ENCODE measurements at regions not wholly inside any gene's neighbourhood (a gene's known extent, or its start where the extent isn't known, plus 50 kb on each side); places are given as distances from the start of the nearest gene placed in this dataset.

DNA sequence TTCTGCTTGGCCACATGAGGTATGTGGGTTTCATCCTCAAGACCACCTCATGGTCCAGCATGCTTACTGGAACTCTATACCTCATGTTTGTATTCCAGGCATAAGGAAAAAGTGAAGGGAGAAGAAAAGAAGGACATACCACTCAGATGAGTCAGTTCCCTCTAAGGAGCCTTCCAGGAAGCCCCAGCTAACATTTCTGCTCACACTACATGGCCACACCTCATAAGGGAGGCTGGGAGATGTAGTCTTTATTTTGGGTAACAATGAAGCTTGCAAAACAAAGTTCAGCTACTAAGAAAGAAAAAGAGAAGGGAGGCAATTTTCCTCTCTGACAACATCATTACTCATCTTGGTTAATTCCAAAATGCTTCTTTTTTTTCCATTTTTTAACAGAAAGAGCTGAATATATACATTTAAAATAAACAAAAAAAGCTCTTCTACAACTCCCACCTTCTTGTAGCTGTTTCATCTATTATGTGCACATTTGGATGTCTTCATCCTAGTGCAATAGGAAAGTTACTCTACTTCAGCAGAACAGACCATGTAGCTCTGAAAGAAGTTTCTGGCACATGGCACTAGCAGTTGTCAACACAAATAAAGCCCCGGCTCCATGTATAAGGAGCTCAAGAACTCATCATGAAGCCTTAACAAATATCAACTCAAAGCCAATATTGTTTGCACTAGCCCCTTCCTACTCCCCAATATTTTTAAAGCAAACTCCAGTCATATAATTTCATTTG is 123.6 kb upstream of the CCDC112 start:
- Histone ChIP-seq H3K9me3 (no peaks in the 10 kb centered on the region), H3K27me3 (no peaks in the 10 kb centered on the region), H3K4me3 (no peak overlapping the region), H3K36me3 (no peaks in the 10 kb centered on the region), H3K27ac (no peak overlapping the region), H3K4me1 (peaks cover 26% of the 10 kb centered on the region)
- WGBS, result 52% methylated on average over 1 of the region's 1 CpG
- TF ChIP-seq POLR2AphosphoS5 (IDR thresholded peaks at IDR 0.05) (no peak), EP300 (IDR thresholded peaks at IDR 0.05) (no peak), POLR2A (IDR thresholded peaks at IDR 0.05) (no peak)
- TF ChIP-seq, protein P1, sequence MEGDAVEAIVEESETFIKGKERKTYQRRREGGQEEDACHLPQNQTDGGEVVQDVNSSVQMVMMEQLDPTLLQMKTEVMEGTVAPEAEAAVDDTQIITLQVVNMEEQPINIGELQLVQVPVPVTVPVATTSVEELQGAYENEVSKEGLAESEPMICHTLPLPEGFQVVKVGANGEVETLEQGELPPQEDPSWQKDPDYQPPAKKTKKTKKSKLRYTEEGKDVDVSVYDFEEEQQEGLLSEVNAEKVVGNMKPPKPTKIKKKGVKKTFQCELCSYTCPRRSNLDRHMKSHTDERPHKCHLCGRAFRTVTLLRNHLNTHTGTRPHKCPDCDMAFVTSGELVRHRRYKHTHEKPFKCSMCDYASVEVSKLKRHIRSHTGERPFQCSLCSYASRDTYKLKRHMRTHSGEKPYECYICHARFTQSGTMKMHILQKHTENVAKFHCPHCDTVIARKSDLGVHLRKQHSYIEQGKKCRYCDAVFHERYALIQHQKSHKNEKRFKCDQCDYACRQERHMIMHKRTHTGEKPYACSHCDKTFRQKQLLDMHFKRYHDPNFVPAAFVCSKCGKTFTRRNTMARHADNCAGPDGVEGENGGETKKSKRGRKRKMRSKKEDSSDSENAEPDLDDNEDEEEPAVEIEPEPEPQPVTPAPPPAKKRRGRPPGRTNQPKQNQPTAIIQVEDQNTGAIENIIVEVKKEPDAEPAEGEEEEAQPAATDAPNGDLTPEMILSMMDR (IDR thresholded peaks at IDR 0.05), result no peak
- DNase-seq (ENCODE audit: low spot score in 2 of 2), result no peak

DNA sequence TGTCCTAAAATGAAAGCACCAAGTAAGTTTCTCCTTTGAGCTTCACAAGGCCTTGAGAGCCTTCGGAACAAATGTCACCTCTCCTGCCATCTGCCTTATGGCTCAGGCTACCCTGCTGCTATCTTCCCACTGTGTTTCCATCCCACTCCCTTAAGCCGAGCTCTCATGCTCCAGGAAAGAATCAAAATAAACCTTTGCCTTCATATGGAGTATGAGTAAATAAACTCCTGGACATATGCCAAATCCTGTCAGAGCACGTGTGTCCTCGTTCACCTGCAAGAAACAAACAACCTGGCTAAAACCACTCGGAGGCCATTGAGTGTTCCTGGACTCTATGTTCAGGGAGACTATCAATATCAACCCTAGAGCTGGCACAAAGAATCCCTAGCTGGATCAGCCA is 122.3 kb upstream of the CCDC112 start:
- Histone ChIP-seq H3K36me3 (no peaks in the 10 kb centered on the region), H3K9me3 (no peaks in the 10 kb centered on the region), H3K4me1 (peaks cover 38% of the 10 kb centered on the region), H3K27me3 (no peaks in the 10 kb centered on the region), H3K4me3 (no peak overlapping the region), H3K27ac (no peak overlapping the region)
- WGBS, result 70% methylated on average over 5 of the region's 5 CpGs
- TF ChIP-seq POLR2AphosphoS5 (IDR thresholded peaks at IDR 0.05), result no peak
- DNase-seq (ENCODE audit: low spot score in 2 of 2), result no peak

DNA sequence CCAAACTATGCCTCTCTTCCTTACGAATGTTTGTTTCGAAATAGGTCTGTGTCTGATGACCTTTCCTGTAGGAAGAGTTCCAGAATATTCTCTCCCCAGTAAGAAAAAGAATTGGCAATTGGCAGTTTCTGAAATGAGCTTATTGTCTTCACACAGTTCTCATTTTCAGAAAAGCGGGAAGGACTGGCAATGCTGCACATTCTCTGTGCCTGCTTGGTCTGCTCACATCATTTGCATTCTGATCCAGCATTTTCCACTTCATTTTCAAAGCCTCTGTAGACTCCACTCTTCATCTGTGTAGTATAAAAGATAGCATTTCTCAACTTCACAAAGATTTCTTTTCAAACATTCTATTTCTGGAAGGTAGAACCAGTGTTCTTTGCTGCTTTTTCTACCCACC is 120.6 kb upstream of the CCDC112 start:
- 79% methylated on average over 3 of the region's 3 CpGs for WGBS
- no peaks in the 10 kb centered on the region for H3K27me3 ChIP-seq
- no peaks in the 10 kb centered on the region for H3K9me3 ChIP-seq
- no peak for DNase-seq (ENCODE audit: low spot score in 2 of 2)
- H3K4me1 ChIP-seq, result peaks cover 25% of the 10 kb centered on the region
- no peak overlapping the region for H3K4me3 ChIP-seq
- no peaks in the 10 kb centered on the region for H3K36me3 ChIP-seq
- H3K27ac ChIP-seq, result no peak overlapping the region
- TF ChIP-seq POLR2AphosphoS5 (IDR thresholded peaks at IDR 0.05), result no peak
- TF ChIP-seq, protein P1 (IDR thresholded peaks at IDR 0.05), result no peak
- TF ChIP-seq EP300 (IDR thresholded peaks at IDR 0.05), result no peak
- no peak for TF ChIP-seq POLR2A (IDR thresholded peaks at IDR 0.05)

DNA sequence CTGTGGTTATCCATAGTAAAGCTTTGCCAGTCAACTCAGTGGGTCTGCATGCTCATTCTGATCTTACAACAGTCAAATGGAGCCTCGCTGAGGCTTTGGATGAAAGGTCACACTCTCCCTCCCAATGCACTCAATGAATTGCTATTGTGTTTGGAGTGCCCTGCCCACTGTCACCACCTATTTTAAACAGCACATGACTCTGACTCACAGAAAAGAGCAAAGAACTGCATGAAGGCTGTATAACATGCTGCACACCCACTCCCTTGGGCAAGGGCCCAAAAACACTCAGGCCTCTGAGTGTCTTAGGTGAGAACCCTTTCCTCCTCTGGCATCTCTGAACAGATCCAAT is 118.7 kb upstream of the CCDC112 start:
- TF ChIP-seq POLR2AphosphoS5 (IDR thresholded peaks at IDR 0.05), result no peak
- no peak for TF ChIP-seq EP300 (IDR thresholded peaks at IDR 0.05)
- no peak for TF ChIP-seq POLR2A (IDR thresholded peaks at IDR 0.05)
- TF ChIP-seq, protein P1 (IDR thresholded peaks at IDR 0.05), result no peak
- WGBS, result 36% methylated on average over 1 of the region's 1 CpG
- Histone ChIP-seq H3K27me3 (no peaks in the 10 kb centered on the region), H3K4me1 (peaks cover 21% of the 10 kb centered on the region), H3K9me3 (no peaks in the 10 kb centered on the region), H3K36me3 (no peaks in the 10 kb centered on the region), H3K4me3 (no peak overlapping the region), H3K27ac (no peak overlapping the region)
- no peak for DNase-seq (ENCODE audit: low spot score in 2 of 2)

DNA sequence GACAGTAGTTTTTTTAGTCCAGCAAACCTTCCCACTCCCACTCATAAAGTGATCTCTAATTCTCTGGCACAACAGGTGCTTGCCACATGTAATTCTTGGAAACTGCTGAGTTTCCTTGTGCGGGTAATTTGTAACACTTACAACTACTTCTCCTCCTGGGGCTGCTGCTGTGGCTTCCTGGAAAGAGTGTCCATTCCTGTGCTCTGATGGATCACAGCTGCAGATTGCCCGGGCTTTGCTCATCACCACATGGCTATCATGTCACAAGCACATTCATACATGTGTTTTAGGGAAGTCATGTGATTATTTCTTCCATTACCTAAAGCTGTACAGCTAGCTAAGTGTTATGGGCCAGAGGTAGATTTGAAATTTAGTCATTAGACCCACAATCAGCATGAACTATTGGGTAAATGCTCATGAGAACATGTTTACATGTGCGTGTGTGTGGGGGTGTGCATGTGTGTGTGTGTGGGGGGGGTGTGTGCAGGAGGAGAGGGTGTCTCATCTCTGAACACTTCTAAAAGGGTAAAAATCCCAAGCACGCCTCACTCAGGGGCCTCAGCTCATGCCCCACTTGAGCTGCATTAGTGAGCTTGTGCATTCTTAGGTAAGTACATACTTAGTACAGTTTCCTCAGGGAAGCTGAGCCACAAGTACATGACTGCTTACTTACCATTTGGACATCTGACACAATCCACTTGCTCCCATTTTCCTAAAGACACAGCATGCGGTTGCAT is 118.1 kb upstream of the CCDC112 start:
- Histone ChIP-seq H3K27me3 (no peaks in the 10 kb centered on the region), H3K27ac (no peak overlapping the region), H3K4me1 (peaks cover 18% of the 10 kb centered on the region), H3K36me3 (no peaks in the 10 kb centered on the region), H3K4me3 (no peak overlapping the region), H3K9me3 (no peaks in the 10 kb centered on the region)
- TF ChIP-seq EP300 (IDR thresholded peaks at IDR 0.05) (no peak), POLR2A (IDR thresholded peaks at IDR 0.05) (no peak), POLR2AphosphoS5 (IDR thresholded peaks at IDR 0.05) (peak in 1 of 3 donors; percentile 30)
- TF ChIP-seq, protein P1 (IDR thresholded peaks at IDR 0.05), result no peak
- DNase-seq (ENCODE audit: low spot score in 2 of 2), result no peak
- 68% methylated on average over 4 of the region's 5 CpGs for WGBS

Data from suprapubic skin (tissue), 4 donors.